GM21717 (cell line): ENCODE measurements at regions not wholly inside any gene's neighbourhood (a gene's known extent, or its start where the extent isn't known, plus 50 kb on each side); places are given as distances from the start of the nearest gene placed in this dataset.
"Not testable (repeated sequence)": the region's sequence is repeated elsewhere in the genome, so short reads cannot be mapped to it uniquely, and the experiment has no call there.

Experiments
- ATAC-seq: cut with Tn5 transposase; IDR thresholded peaks from one replicate; pipeline ENCODE4 v1.9.1; 2021; ENCODE audit warnings: mild to moderate bottlenecking, moderate library complexity; ENCODE audit not compliant: unreplicated experiment

DNA sequence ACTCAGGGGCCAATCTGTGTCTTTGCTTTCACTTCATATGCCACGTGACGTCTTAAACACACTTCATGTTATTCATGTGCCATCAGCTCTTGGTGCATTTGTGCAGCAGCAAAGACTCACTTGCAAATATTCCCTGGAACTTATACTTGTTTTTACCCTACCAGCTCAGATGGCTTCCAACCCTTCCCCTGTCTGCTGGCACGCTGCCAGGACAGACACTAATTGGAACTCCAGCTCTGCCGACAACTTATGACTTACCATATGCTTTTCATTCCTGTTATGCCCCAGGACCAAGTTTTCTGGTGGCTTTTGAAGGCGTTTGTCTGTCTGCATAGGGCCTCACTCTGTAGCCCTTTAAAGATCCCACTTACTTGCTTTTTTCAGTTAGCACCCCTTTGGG is 261.7 kb upstream of the GNPDA2 start:
- ATAC-seq = no peak

DNA sequence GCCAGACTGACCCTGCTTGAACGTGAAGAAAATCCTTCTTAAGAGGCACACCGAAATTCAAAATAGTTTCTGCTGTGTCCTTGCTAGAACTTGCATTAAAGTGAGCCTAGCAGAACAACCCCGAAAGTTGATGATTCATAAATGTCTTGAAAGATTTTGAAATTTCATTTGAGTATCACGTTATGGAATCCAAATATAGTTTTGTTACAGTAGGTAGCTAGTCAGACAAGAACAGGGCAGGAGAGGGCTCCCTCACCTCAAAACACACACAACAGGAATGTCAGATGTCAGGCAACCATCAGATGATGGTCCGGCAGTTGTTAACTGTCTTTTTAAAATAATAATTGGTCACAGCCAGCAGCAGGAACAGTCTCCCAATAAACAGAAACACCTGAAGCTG is 259.6 kb upstream of the GNPDA2 start:
- ATAC-seq = no peak

DNA sequence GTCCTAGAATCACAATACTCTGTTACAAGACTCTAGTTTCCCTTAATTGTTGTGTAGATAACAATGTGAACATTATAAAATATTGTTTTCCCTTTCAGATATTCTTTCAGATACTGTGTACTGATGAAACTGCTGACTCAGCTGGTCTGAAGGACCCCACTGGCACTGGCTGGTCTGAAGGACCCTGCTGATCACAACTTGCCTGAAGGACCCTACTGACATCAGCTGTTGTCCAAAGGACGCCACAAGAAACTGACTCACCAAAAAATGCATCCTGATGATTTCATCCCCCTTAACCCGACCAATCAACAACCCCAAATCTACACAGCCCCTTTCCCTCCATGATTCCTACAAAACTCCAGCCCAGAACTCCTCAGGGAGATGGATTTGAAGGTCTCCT is 258.8 kb upstream of the GNPDA2 start:
- no peak for ATAC-seq

DNA sequence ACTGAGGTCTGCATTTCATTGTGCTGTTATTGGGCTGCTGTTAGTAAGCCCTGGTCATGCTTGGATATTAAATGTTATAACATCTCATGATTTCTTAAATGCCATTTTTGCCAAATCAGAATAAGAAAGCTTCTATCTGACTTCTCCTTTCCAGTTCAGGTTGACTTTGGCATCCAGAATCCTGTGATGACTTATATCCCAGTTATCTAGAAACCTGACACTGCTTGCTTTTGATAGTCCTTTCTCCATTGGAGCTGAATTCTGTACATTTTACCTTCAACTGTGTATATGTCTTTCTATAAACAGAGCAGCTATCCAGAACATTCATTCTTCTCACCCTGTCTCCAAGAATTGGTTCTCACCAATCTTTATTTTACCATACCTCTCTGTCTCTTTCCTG is 257.7 kb upstream of the GNPDA2 start:
- ATAC-seq = no peak

DNA sequence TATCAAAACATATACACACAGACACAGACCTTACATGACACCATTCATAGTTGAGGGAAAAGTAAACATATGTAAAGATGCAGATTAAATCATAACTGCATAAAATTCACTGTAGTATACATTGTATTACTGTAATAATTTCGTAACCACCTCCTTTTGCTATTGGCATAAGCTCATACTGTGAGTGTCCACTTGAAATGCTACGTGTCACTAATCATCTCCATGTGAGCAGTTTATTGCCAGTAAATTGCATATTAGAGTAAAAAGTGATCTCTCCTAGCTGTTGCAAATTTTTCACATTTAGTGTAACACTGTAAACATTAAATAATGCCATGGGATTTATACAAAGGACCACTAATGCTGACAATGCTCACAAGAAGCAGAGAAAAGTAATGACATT is 256.7 kb upstream of the GNPDA2 start:
- no peak for ATAC-seq

DNA sequence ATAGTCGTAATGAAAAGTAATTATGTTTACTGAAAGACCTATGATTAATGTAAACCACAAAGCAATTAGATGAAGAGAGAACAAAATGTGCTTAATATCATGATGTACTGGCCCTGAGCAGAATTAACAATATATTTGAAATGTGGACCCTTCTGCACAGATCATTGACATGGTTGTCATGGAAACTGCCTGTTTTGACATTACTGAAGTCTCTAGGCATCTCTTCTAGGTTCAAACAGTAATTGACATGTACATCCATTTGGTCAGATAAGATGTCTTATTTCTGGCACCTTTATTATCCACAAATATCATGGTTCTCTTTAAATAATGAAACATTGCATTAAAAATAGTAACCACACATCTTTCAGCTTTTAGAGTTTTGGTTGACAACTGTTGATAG is 251.7 kb upstream of the GNPDA2 start:
- no peak for ATAC-seq

DNA sequence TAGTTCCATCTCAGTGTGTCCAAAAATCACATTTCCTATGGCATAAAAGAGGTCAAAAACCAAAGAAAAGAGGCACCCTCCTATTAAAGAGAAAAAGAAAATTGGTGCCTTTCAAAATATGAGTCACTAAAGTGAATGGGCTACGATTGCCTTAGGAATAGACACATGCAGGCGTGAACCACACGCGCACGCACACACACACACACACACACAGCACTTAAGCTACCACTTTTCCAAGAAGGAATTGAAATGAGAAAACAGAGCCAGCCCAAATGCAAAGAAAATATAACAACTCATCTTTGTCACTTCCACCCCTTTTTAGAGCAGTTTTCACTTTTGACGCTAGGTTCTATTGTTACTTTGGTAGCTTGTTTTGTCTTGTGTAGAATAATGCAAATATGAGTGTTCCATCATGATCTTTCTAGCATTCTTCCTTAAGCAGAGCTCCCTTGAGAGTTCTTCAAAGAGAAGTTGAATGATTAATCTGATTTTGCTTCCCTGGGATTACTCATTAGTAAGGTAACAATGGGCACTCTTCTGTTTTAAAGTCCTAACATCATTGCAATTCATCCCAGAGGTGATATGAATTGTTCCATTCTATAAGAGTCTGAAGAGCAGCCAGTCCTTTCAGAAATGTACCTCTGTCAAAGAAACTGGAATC is 239.2 kb upstream of the GNPDA2 start:
- no peak for ATAC-seq

DNA sequence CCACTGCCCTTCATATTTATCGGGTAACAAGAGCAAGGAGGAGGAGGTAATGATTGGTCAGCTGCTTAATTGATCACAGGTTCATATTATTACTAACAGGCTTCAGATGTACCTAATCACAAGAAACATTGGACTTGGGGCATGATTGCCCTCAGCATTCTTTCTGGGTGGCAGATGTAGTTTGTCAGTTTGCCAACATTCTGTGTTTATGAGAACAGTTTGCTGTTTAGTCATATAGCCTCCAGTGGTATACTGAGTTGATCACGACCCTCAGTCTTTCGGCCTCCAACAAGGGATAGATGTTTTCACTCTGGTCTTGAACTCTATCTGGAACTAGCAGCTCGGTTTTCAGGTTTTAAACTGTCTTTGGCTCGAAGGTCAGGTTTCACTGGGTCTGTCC is 237.7 kb upstream of the GNPDA2 start:
- ATAC-seq = not testable (repeated sequence)

DNA sequence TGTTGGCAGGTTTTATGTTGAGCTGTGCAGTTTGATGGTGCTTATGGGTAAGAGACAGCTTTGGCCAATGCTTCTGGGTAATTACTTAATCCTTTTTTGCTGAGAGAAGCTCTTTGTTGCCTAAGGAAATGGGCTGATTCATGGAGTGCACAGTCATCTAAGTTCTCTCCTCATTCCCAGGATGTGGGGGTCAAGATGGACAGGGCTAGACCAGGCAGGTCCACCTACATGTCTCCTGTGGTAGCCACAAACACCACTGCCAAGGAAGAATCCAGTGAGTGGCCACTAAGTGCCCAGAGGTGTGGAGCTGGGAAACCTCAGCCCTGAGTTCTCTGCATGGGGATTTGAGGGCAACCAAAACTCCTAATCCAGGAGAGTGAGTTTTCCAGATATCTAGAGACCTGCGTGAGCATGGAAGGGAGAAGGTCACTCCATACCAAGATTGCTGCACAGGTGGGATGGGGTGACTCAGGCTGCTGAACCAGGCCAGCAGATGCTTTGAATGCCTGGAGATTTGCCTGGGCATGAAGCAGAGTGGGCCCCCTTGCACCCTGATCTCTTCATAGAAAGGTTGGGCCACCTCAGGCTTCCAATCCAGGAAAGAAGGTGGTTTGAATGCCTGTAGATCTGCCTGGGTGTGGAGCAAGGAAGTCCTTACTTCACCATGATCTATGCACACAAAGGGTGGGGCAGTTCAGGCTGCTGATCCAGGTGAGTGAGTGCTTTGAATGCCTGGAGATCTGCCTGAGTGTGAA is 234.8 kb upstream of the GNPDA2 start:
- no peak for ATAC-seq

DNA sequence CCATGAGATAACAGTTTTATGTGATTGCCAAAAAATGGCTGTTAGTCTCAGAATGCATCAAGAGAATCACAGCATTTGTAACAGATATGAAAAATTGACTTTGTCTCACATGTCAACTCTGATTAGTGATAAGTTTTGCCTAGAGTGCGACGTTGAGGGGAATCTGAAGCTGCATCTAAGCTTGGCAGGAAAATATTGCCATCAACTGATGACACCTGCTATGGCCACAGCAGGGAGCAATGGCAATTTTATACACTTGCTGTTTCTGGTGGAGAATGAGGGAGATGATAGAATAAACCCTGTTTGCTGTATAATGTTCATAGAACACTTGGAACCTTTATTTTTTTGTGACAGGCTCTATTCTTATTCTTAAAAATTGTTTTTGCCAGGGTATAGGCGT is 205.4 kb upstream of the GNPDA2 start:
- no peak for ATAC-seq

DNA sequence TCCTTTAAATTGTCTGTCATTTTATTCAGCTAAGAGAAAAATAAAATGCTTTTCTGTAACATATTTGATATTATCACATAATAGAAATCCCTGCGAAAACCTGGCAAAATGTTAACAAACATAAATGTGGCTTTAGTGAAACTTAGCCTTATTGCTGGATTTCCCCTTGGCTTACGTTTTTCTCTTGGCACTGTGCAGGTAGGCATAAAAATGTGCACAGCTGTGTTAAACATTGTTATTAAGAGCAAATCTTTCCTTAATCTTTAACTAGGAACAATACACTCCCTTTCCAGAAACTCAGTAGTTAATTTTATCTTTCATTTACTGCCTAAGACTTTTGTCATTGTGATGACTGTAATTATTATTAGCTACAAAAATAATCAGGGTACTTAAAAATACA is 202.4 kb upstream of the GNPDA2 start:
- ATAC-seq = no peak

DNA sequence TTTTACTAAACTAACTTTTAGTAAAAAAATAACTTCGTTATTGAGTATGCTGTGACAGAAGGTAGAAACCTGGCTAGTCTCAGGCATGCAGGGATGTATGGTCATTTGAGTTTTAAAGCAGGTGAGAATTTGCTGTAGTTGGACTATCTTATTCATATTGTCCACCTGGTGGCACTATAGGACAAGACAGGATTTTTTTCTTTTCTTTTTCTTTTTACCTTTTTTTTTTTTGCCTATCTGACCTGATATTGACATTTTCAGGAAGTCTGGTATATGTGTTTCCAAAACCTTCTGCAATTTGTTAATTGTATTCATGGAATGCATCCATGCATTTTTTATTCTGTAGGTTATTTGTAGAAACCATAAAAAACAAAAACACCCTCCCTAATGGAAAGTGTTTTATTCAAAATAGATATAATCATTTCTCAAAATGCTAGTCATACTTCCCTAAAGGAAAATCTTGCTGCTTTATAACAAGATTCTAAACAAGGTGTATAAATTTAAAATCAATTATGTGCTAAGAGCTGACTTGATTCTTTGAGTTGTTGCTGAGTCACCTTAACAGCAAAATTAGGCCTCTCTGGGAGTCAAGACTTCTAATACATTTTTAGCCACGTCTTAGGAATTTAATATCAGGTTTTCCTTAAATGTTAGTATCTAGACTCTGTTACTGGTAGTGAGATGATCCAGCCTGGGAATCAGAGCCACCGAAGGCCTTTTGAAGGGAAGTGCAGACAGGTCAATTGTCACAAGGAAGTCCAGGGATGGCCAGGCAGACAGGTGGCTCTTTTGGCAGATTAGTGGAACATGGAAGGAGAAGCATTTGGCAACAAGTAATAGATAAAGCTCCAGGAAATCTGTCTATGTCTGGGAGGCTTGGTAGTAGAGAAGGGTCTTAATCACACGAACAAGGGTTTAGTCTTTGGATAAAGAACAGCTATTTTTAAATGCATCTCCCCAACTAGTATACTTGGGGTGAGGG is 201.3 kb upstream of the GNPDA2 start:
- no peak for ATAC-seq

DNA sequence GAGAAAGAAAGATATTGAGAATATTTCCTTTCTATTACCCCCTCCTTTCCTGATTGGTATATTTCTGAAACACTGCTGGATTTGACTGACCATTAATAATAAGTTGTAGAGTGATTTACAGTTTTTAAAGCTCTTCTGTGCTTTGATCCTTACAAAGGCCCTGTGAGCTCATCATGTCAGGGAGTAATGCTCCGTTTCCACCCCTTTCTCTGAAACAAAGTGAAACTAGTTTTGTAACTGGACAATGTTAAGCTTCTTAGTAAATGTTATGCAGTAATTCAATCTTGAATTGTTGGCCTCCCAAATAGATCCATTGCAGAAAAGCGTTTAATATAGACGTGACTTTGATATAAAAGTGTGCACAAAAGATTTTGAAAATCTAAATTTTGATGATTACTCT is 190.1 kb upstream of the GNPDA2 start:
- ATAC-seq = peak; percentile 55

DNA sequence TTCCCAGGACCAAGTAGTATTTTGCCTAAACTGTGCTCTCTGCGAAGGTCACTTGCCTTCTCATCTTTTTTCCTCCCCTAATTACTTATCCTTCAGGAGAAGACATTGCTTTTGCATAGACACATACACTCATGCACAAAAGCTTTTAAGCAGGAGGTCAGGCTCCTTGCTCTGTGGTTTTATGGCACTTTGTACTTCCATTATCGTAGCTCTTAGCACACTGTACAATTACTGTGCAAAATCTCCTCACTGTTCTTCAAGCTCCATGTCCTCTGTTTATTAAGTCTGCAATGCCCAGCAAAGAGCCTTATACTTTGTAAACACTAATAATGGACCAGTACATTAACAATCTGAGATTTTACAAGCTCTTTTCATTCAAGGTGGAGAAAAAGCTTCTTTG is 188.4 kb upstream of the GNPDA2 start:
- ATAC-seq = no peak

DNA sequence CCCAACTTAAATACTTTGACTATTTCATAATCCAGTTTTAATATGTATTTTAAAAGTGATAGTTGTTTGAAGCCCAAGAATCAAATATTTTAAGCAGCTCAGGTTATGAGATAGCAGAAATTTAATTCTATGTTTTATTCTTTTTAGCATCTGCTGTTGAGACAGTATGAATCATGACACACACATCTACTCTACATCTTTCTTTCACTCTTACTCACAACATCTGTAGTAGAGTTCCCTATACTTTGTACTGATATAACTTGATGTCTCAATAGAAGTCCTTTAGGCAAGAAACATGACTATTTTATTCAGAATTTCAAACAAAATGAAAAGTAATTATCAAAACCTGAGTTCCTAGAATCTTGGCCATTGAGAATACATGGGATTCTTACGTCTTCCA is 187.9 kb upstream of the GNPDA2 start:
- ATAC-seq = no peak

DNA sequence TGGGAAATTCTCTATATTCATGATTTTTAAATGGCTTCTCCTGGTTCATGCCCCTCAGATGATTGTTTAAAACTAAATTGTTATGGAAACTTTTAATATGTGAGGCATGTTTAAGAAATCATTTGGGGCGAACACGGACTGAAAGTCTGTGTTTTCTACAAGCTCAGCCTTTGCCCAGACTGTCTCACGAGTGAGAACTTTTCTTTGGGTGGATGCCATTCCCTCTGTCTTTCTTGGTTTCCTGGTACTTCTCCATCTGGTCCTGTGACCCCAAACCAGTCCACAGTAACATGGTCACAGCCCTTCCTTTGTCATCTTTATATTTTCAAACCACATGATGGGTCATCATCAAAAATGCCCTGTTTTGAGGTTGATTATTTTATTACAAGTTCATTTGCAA is 186.6 kb upstream of the GNPDA2 start:
- ATAC-seq = no peak

DNA sequence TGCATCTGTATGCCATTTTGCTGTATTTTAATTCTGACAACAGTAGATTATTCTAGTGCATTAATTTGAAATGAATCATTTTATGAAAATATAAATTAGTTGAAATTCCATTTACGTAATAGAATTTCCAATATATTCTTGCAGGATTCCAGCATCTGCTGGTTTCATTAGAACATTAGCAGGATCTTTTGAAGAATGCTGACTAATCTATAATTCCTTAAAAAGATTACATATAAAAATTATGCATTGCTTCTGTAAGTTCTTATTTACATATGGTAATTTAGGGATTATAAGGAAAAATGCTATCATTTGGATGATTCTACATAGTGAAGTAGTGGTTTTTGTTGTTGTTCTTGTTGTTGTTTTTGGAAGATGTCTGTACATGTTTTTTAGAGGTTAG is 182.2 kb upstream of the GNPDA2 start:
- no peak for ATAC-seq

DNA sequence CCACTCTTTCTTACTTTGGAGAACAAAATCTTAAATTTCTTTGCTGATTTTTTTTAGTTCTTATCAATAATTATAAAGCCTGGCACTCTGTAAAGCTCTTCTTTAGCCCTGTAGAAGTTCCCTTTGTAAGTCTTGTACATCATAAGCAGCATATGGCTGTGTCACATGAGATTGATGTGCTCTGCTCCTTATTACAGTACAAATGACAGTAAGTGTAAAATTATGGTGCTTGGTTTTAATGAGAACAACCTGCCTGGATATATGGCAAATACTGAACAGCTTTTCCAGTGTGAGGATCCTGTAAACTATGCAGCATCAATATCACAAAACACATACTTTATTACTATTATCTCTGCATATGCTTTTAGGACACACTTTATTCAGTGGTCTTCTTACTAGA is 145.9 kb upstream of the GNPDA2 start:
- no peak for ATAC-seq

DNA sequence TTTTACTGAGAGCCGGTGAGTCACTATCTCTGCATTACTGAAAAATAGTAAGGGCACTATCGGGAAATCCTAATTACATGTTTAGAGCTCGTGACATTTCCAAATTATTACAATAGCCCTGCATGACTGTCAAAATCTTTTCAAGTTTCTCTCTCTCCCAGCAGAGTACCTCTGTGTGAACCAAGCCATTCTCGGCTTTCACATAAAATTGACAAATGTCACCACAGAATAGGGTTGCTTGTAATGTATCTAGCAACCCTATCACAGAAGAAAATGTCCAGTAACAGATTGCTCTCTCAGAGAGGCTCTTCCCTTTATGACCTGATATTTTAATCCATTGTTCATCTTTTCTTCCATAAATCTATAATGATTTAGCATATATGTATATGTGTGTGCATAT is 144.8 kb upstream of the GNPDA2 start:
- no peak for ATAC-seq

DNA sequence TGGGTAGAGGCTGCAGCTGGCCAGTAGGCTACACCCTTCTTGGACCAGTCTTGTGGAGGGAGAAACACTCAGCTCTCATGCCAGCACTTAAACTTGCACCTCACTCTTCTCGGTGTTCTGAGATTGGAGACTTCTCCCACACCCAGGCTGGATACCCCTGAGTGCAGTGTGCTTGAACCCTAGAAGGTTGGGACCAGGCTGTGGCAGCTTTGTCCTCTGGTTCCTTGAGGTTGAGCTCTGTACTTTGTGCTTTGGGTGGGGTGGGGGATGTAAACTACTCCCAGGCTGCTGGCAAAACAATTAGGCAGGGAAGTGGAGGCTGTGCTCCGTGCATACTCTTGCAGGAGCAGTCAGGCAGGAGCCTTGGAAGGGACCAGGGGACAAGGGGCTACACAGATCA is 143.6 kb upstream of the GNPDA2 start:
- ATAC-seq = no peak

DNA sequence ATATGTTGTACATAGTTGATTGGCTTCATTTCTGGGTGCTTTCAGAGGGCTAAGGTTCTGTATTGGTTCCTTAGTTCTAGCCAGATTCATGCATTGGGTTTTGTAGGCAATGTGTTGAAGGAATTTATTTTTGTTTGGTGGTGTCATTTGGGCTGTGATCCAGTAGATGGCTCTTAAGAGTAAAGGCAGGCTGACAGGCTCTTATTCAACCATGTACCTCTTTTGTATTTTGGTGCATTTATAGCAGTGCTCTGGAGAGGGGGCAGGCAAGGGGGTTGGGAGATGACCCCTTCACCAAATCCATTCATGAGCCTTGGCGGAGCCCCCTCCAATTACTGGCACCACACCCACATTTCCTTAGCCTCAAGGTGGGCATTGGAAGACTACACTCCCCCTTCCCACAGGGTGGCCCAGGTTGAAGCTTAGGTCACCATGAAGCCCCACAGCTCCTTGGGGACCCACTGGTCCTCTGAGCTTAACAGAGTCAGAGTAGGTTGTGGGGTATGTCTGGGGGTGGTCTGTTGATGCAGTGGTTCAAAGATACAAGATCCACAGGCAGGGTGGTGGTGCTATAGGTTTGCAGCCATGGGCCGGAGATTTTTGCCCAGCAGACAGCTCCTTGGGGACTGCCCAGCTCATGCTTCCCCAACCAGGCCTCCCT is 143.0 kb upstream of the GNPDA2 start:
- no peak for ATAC-seq
